HUES48 (cell line): ENCODE measurements at regions not wholly inside any gene's neighbourhood (a gene's known extent, or its start where the extent isn't known, plus 50 kb on each side); places are given as distances from the start of the nearest gene placed in this dataset.
"Not testable (repeated sequence)": the region's sequence is repeated elsewhere in the genome, so short reads cannot be mapped to it uniquely, and the experiment has no call there.

Source experiments
- H3K27ac ChIP-seq: one replicate; pipeline ENCODE4 v1.7.0; 2013; ENCODE audit warnings: low read depth, low read length, inconsistent platforms
- H3K27me3 ChIP-seq: 2 replicates; pipeline ENCODE4 v1.6.1; 2013; ENCODE audit warnings: mild to moderate bottlenecking, low read length; ENCODE audit not compliant: control insufficient read depth, insufficient read depth
- H3K36me3 ChIP-seq: 2 replicates; pipeline ENCODE4 v1.6.1; 2013; ENCODE audit warnings: low read length; ENCODE audit not compliant: control insufficient read depth, insufficient read depth
- H3K4me1 ChIP-seq: 2 replicates; pipeline ENCODE4 v1.6.1; 2013; ENCODE audit warnings: mild to moderate bottlenecking, low read length; ENCODE audit not compliant: control insufficient read depth, insufficient read depth
- H3K4me3 ChIP-seq: 2 replicates; pipeline ENCODE4 v1.5.1; 2013; ENCODE audit warnings: mild to moderate bottlenecking, low read depth, low read length
- H3K9ac ChIP-seq: 2 replicates; pipeline ENCODE4 v1.6.1; 2013; ENCODE audit warnings: mild to moderate bottlenecking, low read depth, low read length, moderate library complexity
- H3K9me3 ChIP-seq: 2 replicates; pipeline ENCODE4 v1.6.1; 2013; ENCODE audit warnings: low read length; ENCODE audit not compliant: control insufficient read depth, insufficient read depth

DNA sequence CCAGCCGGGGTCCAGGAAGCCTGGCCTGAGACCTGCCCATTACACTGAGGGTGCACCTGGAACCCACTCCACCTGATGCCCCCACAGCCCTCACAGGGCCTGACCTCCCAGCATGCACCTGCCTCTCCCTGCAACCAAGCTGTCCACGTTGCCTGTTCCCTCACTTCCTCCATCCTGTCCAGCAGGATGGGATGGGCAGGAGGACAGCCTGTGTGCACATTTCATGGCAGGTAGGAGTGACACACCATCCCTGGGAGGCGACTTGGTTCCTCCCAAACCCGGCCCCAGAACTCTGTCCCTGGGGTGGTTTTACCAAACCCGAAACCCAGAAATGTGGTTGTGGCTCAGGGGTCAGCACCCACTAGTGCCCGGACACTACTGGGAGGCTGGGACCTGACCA lies 203.8 kb upstream of the ZNF519 start:
- H3K9me3 ChIP-seq = peaks cover 41% of the 10 kb centered on the region
- H3K9ac ChIP-seq, H3K27ac ChIP-seq, H3K27me3 ChIP-seq, H3K36me3 ChIP-seq, H3K4me1 ChIP-seq, H3K4me3 ChIP-seq: not testable (repeated sequence)

DNA sequence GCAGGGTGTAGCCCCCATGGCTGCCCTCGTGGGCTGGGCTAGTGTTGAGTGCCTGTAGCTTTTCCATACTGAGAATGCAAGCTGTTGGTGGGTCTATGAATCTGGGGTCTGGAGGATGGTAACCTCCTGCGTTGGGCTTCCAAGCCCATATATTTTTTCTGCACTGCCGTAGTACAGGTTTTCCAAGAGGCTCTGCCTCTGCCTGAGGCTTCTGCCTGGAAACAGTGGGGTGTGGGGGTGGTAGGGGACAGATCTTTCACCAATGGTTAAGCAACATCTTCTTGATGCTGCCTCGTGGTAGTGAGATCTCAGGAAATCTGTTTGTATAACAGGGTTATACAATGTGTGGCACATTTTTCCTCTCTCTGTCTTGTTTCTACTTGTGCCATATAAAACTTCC lies 189.0 kb upstream of the ZNF519 start:
- not testable (repeated sequence) for H3K27ac ChIP-seq

DNA sequence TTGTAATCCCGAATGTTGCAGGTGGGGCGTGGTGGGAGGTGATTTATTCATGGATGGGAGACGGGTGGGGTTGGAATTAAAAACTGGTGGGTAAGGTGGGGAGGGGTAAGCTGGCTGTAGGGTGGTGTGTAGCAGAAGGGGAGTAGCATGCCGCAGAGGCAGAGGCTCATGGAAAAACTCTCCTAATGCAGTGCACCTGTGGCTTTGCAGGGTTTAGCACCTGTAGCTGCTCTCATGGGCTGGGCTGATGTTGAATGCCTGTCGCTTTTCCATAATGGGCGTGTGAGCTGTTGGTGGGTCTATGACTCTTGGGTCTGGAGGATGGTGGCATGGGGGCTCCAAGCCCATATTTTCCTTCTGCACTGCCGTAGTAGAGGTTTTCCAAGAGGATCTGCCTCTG lies 169.0 kb upstream of the ZNF519 start:
- H3K27ac ChIP-seq, H3K4me3 ChIP-seq, H3K4me1 ChIP-seq, H3K27me3 ChIP-seq, H3K9ac ChIP-seq, H3K36me3 ChIP-seq: not testable (repeated sequence)
- H3K9me3 ChIP-seq = peaks cover 33% of the 10 kb centered on the region

More for the DNA sequence above, 189.0 kb upstream of the ZNF519 start:
- H3K9ac ChIP-seq, H3K4me1 ChIP-seq, H3K27me3 ChIP-seq, H3K36me3 ChIP-seq, H3K4me3 ChIP-seq: not testable (repeated sequence)
- peaks cover 25% of the 10 kb centered on the region for H3K9me3 ChIP-seq

DNA sequence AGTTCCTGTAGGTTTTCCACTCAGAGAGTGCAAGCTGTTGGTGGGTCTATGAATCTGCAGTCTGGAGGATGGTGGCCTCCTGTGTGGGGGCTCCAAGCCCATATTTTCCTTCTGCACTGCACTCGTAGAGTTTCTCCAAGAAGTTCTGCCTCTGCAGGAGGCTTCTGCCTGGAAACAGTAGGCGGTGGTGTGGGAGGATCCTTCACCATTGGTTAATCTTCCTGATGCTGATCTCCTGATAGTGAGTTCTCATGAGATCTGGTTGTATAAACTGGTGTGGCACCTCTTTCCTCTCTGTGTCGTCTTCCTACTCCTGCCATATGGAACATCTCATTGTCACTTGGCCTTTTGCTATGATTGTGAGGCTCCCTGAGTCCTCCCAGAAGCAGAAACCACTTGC lies 162.8 kb upstream of the ZNF519 start:
- H3K9ac ChIP-seq, H3K27me3 ChIP-seq, H3K4me3 ChIP-seq, H3K4me1 ChIP-seq, H3K36me3 ChIP-seq, H3K27ac ChIP-seq: not testable (repeated sequence)
- H3K9me3 ChIP-seq = peaks cover 37% of the 10 kb centered on the region

DNA sequence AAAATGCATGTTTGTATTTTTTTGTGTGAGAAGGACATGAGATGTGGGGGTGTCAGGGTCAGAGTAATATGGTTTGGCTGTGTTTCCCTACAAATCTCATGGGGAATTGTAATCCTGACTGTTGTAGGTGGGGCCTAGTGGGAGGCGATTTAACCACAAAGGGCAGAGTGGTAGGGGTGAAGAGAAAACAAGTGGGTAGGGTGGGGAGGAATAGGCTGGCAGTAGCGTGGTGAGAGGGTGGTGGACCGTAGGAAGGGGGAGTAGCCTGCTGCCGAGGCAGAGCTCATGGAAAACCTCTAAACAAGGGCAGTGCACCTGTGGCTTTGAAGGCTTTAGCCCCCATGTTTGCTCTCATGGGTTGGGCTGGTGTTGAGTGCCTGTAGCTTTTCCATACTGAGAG lies 152.8 kb upstream of the ZNF519 start:
- H3K4me3 ChIP-seq = no peak overlapping the region
- H3K36me3 ChIP-seq = no peaks in the 10 kb centered on the region
- no peaks in the 10 kb centered on the region for H3K27me3 ChIP-seq
- no peaks in the 10 kb centered on the region for H3K4me1 ChIP-seq
- H3K9me3 ChIP-seq = peaks cover 37% of the 10 kb centered on the region
- H3K27ac ChIP-seq = no peak overlapping the region
- no peak overlapping the region for H3K9ac ChIP-seq

DNA sequence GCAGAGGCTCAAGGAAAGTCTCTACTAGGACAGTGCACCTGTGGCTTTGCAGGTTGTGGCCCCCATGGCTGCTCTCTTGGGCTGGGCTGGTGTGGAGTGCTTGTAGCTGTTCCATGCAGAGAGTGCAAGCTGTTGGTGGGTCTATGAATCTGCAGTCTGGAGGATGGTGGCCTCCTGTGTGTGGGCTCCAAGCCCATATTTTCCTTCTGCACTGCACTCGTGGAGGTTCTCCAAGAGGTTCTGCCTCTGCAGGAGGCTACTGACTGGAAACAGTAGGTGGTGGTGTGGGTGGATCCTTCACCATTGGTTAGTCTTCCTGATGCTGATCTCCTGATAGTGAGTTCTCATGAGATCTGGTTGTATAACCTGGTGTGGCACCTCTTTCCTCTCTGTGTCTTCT lies 143.2 kb upstream of the ZNF519 start:
- not testable (repeated sequence) for H3K36me3 ChIP-seq, H3K27me3 ChIP-seq, H3K9ac ChIP-seq, H3K4me1 ChIP-seq, H3K27ac ChIP-seq, H3K4me3 ChIP-seq
- H3K9me3 ChIP-seq = peaks cover 27% of the 10 kb centered on the region

DNA sequence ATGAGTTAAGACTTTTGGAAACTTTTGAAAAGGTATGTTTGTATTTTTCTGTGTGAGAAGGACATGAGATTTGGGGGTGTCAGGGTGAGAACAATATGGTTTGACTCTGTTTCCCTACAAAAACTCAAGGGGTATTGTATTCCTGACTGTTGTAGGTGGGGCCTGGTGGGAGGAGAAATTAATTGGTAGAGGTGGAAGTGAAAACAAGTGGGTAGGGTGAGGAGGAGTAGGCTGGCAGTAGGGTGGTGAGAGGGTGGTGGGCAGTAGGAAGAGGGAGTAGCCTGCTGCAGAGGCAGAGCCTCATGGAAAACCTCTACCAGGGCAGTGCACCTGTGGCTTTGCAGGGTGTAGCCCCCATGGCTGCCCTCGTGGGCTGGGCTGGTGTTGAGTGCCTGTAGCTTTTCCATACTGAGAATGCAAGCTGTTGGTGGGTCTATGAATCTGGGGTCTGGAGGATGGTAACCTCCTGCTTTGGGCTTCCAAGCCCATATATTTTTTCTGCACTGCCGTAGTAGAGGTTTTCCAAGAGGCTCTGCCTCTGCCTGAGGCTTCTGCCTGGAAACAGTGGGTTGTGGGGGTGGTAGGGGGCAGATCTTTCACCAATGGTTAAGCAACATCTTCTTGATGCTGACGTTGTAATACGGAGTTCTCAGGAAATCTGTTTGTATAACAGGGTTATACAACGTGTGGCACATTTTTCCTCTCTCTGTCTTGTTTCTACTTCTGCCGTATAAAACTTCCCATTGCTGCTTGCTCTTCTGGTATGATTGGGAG lies 133.6 kb upstream of the ZNF519 start:
- not testable (repeated sequence) for H3K4me1 ChIP-seq, H3K9ac ChIP-seq, H3K4me3 ChIP-seq, H3K36me3 ChIP-seq, H3K27ac ChIP-seq, H3K27me3 ChIP-seq
- H3K9me3 ChIP-seq = peaks cover 26% of the 10 kb centered on the region; the same call in 1 of the 2 replicates

DNA sequence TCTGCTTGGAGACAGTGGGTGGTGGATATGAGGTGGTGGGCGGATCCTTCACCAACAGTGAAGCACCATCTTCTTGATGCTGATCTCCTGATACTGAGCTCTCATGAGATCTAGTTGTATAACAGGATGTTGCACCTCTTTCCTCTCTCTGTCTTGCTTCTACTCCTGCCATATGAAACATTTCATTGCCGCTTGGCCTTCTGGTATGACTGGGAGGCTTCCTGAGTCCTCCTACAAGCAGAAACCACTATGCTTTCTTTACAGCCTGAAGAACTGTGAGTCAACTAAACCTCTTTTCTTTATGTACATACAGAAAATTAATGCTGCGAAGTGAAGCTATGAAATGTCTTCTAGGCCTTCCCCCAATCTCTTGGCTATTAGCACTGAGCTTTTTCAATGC lies 130.6 kb upstream of the ZNF519 start:
- not testable (repeated sequence) for H3K27me3 ChIP-seq, H3K27ac ChIP-seq, H3K4me3 ChIP-seq, H3K9ac ChIP-seq, H3K36me3 ChIP-seq, H3K4me1 ChIP-seq
- H3K9me3 ChIP-seq = peaks cover 19% of the 10 kb centered on the region; the same call in 1 of the 2 replicates

DNA sequence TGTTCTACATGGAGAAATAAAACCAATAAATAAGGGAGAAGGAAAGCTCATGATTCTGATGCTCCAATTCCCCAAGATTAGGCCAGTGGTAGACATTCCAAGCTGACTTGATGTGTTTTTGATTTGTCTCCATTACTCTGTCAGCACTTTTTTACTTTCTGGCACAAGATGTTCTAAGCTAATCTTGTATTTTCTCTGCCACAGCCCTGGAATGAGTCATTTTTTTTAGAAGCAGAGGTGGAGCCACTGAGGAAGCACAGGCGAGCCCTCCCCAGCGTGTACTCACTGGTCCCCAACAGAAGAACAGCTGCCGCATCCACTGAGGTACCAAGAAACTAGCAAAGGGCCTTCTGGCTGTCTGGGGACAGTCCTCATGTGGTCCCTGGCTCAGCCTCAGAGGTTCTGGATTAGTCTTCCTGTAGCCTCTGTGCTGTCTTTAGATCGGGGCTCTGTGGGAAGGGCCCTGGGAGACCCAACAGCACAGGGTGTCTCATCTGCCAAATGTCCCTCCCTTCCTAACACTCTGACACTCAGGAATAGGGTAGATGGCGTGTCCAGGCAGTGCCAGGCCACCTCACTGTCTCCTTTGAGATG lies 117.9 kb upstream of the ZNF519 start:
- H3K4me1 ChIP-seq, H3K9ac ChIP-seq, H3K36me3 ChIP-seq, H3K4me3 ChIP-seq, H3K27me3 ChIP-seq, H3K27ac ChIP-seq, H3K9me3 ChIP-seq: not testable (repeated sequence)

DNA sequence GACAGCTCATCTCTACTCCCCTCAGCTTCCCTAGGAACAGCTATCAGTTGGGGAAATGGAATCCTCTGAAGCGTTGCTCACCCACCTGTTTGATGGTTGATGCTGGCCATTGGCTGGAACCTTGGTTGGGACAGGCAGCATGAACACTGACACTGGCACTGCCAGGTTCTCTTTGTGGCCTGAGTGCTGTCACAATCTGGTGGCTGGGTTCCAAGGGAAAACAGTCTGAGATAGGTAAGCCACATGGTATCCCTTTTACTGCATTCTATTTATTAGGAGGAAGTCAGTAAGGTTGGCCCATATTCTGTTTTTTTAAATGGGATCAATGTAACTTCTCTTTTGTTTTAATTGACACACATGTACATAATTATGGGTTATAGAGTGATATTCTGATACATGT lies 107.0 kb upstream of the ZNF519 start:
- H3K9me3 ChIP-seq, H3K4me3 ChIP-seq, H3K4me1 ChIP-seq, H3K9ac ChIP-seq, H3K36me3 ChIP-seq, H3K27ac ChIP-seq, H3K27me3 ChIP-seq: not testable (repeated sequence)

DNA sequence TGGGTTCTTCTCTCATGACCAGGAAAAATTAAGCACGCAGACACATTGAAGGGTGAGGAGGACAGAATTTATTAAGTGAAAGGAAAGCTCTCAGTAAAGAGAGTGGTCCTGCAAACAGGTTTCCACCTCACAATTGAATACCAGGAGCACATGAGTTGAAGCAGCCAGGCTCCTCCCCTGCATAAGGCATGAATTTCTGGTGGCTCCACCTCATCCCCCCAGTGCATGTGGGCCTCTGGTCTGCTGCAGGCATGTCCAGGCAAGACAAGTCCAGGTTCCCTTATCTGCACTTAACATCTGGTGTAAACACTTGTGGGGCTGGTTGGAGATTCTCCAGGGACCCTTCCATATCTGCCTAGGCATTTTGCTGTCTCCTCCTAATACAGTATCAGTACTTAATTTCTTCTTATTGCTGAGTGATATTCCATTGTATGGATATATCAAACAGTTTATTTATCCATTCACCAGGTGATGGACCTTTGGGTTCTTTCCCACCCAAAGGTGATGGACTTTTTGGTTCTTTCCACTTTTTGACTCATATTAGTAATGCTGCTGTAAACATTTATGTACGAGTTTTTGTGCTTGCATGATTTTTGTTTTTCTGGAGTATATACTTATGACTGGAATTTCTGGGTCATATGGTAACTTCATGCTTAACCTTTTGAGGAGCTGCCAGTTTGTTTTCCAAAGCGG lies 104.3 kb upstream of the ZNF519 start:
- not testable (repeated sequence) for H3K9me3 ChIP-seq, H3K27ac ChIP-seq, H3K4me3 ChIP-seq, H3K36me3 ChIP-seq, H3K9ac ChIP-seq, H3K4me1 ChIP-seq, H3K27me3 ChIP-seq
